ENCODE measurements at regions not wholly inside any gene's neighbourhood (a gene's known extent, or its start where the extent isn't known, plus 50 kb on each side); places are given as distances from the start of the nearest gene placed in this dataset.
A peak's percentile ranks its signal among the peaks of the same experiment; 100 is the strongest.

DNA sequence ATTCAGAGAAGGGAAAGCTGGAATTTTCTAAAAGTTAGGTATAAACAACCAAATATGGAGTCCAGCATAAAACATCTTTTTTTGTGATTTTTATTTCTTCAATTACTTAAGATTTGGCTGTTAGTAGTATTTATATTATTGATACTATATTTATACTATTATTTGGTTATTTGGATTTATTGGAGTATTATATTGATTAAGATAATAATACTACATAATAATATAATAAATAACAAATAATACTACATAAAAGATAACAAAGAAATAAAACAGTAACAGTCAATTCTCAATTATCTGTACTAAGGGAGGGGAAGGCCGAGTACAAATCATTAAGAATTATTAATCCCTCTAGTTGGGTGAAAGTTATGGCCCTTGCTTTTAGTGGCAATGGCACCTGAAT, 66.0 kb upstream of the IRF2 start:
- TF ChIP-seq, protein P1, sequence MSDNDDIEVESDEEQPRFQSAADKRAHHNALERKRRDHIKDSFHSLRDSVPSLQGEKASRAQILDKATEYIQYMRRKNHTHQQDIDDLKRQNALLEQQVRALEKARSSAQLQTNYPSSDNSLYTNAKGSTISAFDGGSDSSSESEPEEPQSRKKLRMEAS (IDR thresholded peaks at IDR 0.05), result no peak
- TF ChIP-seq HNF4G (IDR thresholded peaks at IDR 0.05) (no peak), SP1 (IDR thresholded peaks at IDR 0.05) (no peak), JUND (IDR thresholded peaks at IDR 0.05) (no peak), TAF1 (conservative IDR thresholded peaks at IDR 0.05) (no peak), FOXA2 (IDR thresholded peaks at IDR 0.05) (no peak), YY1 (IDR thresholded peaks at IDR 0.05) (no peak)
- TF ChIP-seq, protein P2, sequence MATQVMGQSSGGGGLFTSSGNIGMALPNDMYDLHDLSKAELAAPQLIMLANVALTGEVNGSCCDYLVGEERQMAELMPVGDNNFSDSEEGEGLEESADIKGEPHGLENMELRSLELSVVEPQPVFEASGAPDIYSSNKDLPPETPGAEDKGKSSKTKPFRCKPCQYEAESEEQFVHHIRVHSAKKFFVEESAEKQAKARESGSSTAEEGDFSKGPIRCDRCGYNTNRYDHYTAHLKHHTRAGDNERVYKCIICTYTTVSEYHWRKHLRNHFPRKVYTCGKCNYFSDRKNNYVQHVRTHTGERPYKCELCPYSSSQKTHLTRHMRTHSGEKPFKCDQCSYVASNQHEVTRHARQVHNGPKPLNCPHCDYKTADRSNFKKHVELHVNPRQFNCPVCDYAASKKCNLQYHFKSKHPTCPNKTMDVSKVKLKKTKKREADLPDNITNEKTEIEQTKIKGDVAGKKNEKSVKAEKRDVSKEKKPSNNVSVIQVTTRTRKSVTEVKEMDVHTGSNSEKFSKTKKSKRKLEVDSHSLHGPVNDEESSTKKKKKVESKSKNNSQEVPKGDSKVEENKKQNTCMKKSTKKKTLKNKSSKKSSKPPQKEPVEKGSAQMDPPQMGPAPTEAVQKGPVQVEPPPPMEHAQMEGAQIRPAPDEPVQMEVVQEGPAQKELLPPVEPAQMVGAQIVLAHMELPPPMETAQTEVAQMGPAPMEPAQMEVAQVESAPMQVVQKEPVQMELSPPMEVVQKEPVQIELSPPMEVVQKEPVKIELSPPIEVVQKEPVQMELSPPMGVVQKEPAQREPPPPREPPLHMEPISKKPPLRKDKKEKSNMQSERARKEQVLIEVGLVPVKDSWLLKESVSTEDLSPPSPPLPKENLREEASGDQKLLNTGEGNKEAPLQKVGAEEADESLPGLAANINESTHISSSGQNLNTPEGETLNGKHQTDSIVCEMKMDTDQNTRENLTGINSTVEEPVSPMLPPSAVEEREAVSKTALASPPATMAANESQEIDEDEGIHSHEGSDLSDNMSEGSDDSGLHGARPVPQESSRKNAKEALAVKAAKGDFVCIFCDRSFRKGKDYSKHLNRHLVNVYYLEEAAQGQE (IDR thresholded peaks at IDR 0.05), result no peak
- TF ChIP-seq, protein P3, sequence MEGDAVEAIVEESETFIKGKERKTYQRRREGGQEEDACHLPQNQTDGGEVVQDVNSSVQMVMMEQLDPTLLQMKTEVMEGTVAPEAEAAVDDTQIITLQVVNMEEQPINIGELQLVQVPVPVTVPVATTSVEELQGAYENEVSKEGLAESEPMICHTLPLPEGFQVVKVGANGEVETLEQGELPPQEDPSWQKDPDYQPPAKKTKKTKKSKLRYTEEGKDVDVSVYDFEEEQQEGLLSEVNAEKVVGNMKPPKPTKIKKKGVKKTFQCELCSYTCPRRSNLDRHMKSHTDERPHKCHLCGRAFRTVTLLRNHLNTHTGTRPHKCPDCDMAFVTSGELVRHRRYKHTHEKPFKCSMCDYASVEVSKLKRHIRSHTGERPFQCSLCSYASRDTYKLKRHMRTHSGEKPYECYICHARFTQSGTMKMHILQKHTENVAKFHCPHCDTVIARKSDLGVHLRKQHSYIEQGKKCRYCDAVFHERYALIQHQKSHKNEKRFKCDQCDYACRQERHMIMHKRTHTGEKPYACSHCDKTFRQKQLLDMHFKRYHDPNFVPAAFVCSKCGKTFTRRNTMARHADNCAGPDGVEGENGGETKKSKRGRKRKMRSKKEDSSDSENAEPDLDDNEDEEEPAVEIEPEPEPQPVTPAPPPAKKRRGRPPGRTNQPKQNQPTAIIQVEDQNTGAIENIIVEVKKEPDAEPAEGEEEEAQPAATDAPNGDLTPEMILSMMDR (IDR thresholded peaks at IDR 0.05; ENCODE audit: low read depth, low read length, missing input control), result no peak
- TF ChIP-seq, protein P4, sequence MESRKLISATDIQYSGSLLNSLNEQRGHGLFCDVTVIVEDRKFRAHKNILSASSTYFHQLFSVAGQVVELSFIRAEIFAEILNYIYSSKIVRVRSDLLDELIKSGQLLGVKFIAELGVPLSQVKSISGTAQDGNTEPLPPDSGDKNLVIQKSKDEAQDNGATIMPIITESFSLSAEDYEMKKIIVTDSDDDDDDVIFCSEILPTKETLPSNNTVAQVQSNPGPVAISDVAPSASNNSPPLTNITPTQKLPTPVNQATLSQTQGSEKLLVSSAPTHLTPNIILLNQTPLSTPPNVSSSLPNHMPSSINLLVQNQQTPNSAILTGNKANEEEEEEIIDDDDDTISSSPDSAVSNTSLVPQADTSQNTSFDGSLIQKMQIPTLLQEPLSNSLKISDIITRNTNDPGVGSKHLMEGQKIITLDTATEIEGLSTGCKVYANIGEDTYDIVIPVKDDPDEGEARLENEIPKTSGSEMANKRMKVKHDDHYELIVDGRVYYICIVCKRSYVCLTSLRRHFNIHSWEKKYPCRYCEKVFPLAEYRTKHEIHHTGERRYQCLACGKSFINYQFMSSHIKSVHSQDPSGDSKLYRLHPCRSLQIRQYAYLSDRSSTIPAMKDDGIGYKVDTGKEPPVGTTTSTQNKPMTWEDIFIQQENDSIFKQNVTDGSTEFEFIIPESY (IDR thresholded peaks at IDR 0.05), result no peak
- Histone ChIP-seq H3K27ac (ENCODE audit: low read depth in 1 of 2, low read length in 2 of 2) (peak overlapping the region in 1 of 2 donors; percentile 62), H3K4me1 (ENCODE audit: control insufficient read depth in 4 of 4, insufficient read depth in 4 of 4, low read length in 3 of 4) (peaks cover 0 to 39% (median 10%) of the 10 kb centered on the region in 4 donors), H3K9ac (ENCODE audit: low read depth in 1 of 2, low read length in 2 of 2) (no peak overlapping the region), H3K36me3 (ENCODE audit: control insufficient read depth in 4 of 4, insufficient read depth in 3 of 4, low read depth in 1 of 4, low read length in 3 of 4) (peaks cover 0 to 2% (median 0%) of the 10 kb centered on the region in 4 donors), H3K4me3 (ENCODE audit: low read depth in 1 of 3, low read length in 3 of 3) (no peak overlapping the region), H3K9me3 (ENCODE audit: control insufficient read depth in 4 of 4, low read length in 3 of 4) (no peaks in the 10 kb centered on the region), H3K27me3 (ENCODE audit: control insufficient read depth in 4 of 4, insufficient read depth in 4 of 4, low read length in 3 of 4) (no peaks in the 10 kb centered on the region)
- WGBS, result 95% methylated on average over 1 of the region's 1 CpG
- no peak for DNase-seq (ENCODE audit: low spot score)

DNA sequence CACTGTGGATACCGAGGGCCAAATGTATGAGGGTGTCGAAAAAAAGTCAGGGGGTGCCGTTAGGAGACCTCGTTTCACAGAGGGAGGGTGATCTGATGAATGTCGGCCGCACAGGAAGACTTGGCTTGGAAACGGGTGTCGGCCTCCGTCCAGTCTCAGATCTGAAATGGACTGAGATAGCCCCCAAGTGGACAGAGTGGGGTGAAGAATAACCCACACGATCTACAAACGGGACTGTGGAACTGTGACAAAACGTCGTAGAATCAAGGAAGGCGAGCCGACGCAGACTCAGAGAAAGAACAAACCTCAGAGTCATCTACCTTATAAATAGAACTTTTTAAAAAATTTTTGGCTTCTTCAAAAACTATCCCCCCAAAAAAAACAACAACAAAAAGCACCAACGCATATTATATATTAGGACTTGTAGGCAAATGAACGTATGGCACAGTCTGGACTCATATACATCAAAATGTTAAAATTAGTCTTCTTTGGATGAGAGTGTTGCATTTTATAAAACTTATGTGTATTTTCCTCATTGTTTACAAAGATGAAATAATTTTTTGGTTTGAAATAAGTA, 63.8 kb upstream of the IRF2 start:
- Histone ChIP-seq H3K27ac (ENCODE audit: low read depth in 1 of 2, low read length in 2 of 2) (peak overlapping the region; percentile 88 to 98), H3K27me3 (ENCODE audit: control insufficient read depth in 4 of 4, insufficient read depth in 4 of 4, low read length in 3 of 4) (no peaks in the 10 kb centered on the region), H3K36me3 (ENCODE audit: control insufficient read depth in 4 of 4, insufficient read depth in 3 of 4, low read depth in 1 of 4, low read length in 3 of 4) (peaks cover 0 to 2% (median 0%) of the 10 kb centered on the region in 4 donors), H3K4me3 (ENCODE audit: low read depth in 1 of 3, low read length in 3 of 3) (peak overlapping the region; percentile 74 to 86 (median 79)), H3K9ac (ENCODE audit: low read depth in 1 of 2, low read length in 2 of 2) (peak overlapping the region; percentile 96 to 99), H3K4me1 (ENCODE audit: control insufficient read depth in 4 of 4, insufficient read depth in 4 of 4, low read length in 3 of 4) (peaks cover 0 to 42% (median 10%) of the 10 kb centered on the region in 4 donors), H3K9me3 (ENCODE audit: control insufficient read depth in 4 of 4, low read length in 3 of 4) (no peaks in the 10 kb centered on the region)
- peak; percentile 77 for DNase-seq (ENCODE audit: low spot score)
- WGBS, result 2% methylated on average over 18 of the region's 18 CpGs
- TF ChIP-seq RAD21 (IDR thresholded peaks at IDR 0.05), result peak; percentile 91 to 93
- TF ChIP-seq, protein P5, sequence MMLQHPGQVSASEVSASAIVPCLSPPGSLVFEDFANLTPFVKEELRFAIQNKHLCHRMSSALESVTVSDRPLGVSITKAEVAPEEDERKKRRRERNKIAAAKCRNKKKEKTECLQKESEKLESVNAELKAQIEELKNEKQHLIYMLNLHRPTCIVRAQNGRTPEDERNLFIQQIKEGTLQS (IDR thresholded peaks at IDR 0.05), result no peak
- TF ChIP-seq GABPA (IDR thresholded peaks at IDR 0.05 in 1 of 2, conservative IDR thresholded peaks at IDR 0.05 in 1 of 2), result no peak
- TF ChIP-seq, protein P3 (IDR thresholded peaks at IDR 0.05; ENCODE audit: low read depth, low read length, missing input control), result peak; percentile 78
- no peak for TF ChIP-seq JUND (IDR thresholded peaks at IDR 0.05)
- TF ChIP-seq, protein P1 (IDR thresholded peaks at IDR 0.05), result peak; percentile 28
- peak; percentile 68 for TF ChIP-seq SP1 (IDR thresholded peaks at IDR 0.05)
- TF ChIP-seq, protein P4 (IDR thresholded peaks at IDR 0.05), result no peak
- peak; percentile 41 to 82 for TF ChIP-seq RXRA (IDR thresholded peaks at IDR 0.05)
- no peak for TF ChIP-seq HNF4G (IDR thresholded peaks at IDR 0.05)

All from liver (tissue), 8 donors.